HG03064 (cell line): ENCODE measurements at regions not wholly inside any gene's neighbourhood (a gene's known extent, or its start where the extent isn't known, plus 50 kb on each side); places are given as distances from the start of the nearest gene placed in this dataset.
"Not testable (repeated sequence)": the region's sequence is repeated elsewhere in the genome, so short reads cannot be mapped to it uniquely, and the experiment has no call there.

Experiments
- ATAC-seq: cut with Tn5 transposase; IDR thresholded peaks from one replicate; pipeline ENCODE4 v1.9.1; 2021; ENCODE audit warnings: low read depth; ENCODE audit not compliant: unreplicated experiment

DNA sequence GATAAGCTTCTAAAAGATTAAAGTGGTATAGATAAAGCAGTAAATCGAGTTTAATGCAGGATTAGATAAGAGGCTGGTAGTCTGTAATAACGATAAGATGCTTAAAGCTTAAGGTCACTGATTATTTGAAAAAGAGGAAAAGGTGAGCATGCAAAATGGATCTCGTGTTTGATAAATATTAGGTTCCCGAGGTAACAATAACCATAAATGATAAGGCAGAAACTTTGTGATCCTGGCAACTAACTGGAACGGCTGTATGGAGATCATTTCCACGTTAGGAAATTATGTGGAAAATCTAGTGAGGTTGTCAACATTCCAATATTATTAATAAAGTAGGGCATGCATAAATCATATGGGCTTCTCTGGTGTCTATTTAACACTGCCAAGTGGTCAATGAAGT, 255.5 kb downstream of the EFCAB11 start:
- no peak for ATAC-seq

DNA sequence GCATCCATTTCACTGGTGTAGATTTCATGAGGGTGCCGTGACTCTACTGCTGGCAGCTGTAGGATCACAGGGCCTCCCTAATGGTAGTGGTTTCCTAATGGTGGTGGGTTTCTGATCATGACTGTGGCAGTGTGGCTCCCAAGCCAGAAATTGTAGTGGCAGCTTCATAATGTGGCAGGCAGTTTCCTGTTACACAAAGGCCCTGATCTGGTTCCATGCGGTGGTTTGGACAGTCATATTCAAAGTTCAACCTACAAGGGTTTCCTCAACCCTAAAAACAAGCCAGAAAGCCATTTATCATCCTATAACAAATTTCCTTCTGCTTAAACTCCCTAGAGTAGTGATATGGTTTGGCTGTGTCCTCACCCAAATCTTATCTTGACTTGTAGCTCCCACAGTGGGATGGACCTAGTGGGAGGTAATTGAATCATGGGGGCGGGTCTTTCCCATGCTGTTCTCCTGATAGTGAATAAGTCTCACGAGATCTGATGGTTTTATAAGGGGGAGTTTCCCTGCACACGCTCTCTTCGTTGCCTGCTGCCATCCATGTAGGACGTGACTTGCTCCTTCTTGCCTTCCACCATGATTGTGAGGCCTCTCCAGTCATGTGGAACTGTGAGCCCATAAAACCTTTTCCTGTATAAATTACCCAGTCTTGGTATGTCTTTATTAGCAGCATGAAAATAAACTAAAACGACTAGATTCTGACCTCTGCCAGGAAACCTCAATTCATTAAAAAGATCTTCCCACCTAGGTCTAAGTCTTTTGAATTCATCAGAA, 257.1 kb downstream of the EFCAB11 start:
- no peak for ATAC-seq

GRCh38 chr14:89695846-89696245, 258.7 kb downstream of the EFCAB11 start:
- ATAC-seq = no peak

- ATAC-seq = no peak
These were observed 264.4 kb downstream of the EFCAB11 start for GRCh38 chr14:89690139-89690538.

DNA sequence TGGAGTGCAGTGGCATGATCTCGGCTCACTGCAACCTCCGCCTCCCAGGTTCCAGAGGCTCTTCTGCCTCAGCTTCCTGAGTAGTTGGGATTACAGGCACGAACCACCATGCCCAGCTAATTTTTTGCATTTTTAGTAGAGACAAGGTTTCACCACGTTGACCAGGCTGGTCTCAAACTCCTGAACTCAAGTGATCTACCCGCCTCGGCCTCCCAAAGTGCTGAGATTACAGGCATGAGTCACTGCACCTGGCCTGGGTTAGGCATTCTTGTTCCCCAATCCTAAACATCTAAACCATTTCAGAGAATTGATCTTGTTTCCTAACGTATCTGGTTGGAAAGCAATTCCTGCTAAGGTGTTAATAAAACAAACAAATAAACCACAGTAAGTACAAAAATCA, 264.8 kb downstream of the EFCAB11 start:
- not testable (repeated sequence) for ATAC-seq

DNA sequence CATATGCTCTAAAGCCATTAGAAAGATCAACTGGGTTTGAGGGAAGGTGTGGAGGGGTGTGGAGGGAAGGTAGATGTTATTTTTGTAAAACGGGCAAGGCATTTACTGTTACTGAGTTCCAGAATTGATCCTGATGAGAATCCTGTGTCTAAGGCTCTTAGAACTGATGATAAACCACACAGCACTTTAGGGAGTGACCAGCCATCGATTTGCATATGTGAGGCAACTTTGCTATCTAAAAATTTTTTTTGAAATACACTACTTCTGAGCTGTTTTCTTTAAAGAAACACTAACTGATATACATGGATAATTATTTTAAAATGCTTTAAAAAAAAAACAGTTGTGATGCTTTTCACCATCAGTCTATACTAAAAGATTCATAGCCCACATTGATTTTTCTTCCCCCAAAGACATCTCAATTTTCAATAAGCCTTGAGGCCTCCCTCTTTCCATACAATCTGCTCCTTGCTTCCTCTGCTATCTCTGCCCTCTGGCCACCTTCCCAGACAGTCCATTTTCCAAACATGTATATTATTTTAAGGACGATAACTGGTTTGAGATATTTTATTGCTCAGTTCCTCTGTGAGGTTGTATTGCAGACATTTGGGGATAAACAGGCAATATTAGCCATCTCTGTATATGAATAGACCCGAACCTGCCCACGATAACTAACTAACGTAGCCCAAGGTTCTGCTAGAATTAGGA, 265.9 kb downstream of the EFCAB11 start:
- ATAC-seq = no peak

GRCh38 chr14:89687129-89687528, 267.4 kb downstream of the EFCAB11 start:
- ATAC-seq = not testable (repeated sequence)

GRCh38 chr14:89684139-89684538, 267.1 kb upstream of the FOXN3 start:
- no peak for ATAC-seq

GRCh38 chr14:89681086-89682018, 264.3 kb upstream of the FOXN3 start:
- ATAC-seq = peak; percentile 80

- no peak for ATAC-seq
These were observed 263.1 kb upstream of the FOXN3 start for GRCh38 chr14:89680156-89680555.

- no peak for ATAC-seq
These were observed 261.7 kb upstream of the FOXN3 start for GRCh38 chr14:89678768-89679167.

GRCh38 chr14:89675590-89675989, 258.6 kb upstream of the FOXN3 start:
- ATAC-seq = no peak

- no peak for ATAC-seq
These were observed 257.9 kb upstream of the FOXN3 start for GRCh38 chr14:89674936-89675335.

GRCh38 chr14:89674240-89674639, 257.2 kb upstream of the FOXN3 start:
- no peak for ATAC-seq

DNA sequence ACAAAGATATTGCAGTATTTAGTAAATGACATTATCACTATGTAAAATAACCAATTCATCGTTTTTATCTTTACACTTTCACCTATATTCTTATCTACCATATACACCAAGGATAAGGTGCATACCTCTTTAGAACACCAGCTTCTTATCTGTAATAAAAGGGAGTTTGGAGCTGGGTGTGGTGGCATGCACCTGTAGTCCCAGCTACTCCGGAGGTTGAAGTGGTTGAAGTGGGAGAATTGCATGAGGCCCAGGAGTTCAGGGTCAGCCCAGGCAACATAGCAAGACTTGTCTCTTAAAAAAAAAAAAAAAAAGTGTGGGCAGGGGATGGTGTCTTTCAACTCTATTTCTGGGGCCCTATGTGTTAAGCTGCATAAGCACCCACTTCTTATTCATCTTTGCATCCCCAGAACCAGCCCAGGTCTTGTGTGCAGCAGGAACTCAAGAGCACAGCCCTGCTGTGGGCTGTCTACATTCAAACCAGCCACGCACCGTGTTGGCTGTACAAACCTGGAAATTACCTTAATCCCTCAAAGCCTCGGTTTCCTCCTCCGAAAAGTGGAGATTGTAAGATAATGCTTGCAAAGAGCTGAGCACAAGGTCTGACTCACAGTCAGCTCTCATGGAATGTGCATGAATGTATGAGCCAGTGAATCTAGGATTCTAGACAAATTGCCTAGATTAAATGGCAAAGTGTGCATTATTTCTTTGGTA, 256.6 kb upstream of the FOXN3 start:
- ATAC-seq = no peak

- ATAC-seq = no peak
These were observed 255.8 kb upstream of the FOXN3 start for GRCh38 chr14:89672636-89673511.

GRCh38 chr14:89669193-89669592, 252.2 kb upstream of the FOXN3 start:
- peak; percentile 72 for ATAC-seq

DNA sequence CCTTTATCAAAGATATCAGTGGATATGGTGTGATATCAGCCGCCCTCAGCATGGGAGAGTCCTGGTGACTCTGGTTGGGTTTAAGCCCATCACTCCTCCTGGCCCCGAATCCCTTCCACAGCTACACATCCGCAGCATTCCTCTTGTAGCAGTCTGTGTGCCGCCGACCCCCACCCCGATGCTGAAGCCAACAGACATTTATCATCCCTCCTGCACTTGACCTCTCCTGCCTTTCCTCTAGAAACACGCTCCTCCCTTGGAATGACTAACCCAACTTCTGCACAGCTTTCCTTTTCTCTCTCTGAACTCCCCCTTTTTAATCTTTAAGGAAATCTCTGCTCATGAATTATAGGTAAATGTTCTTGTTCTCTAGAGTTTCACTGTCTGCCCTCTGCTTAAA, 250.9 kb upstream of the FOXN3 start:
- ATAC-seq = no peak

GRCh38 chr14:89665300-89666081, 248.5 kb upstream of the FOXN3 start:
- ATAC-seq = not testable (repeated sequence)
